ENCODE measurements at regions not wholly inside any gene's neighbourhood (a gene's known extent, or its start where the extent isn't known, plus 50 kb on each side); places are given as distances from the start of the nearest gene placed in this dataset.
A peak's percentile ranks its signal among the peaks of the same experiment; 100 is the strongest.

DNA sequence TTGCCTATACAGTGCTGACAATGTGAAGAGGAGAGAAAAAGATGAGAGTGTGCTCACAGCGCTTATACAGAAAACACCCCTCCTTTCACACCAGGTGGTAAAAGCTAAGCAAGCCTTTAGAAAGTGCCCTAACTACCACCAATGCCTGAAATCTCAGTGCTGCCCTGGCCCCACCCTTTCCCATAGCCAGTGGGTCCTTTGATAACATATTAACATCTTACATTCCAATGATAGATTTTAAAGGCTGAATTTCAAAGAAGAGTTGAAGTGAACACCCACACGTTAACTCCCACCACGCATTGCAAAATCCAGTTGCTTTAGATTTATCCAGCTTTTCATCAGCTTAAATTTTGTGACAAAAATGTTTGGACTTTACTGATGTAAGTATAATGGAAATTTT lies 58.1 kb upstream of the SSX2IP start:
- DNase-seq (ENCODE audit: low read depth) (no peak), FAIRE-seq (no peak)
- no peaks in the 10 kb centered on the region for H3K27me3 ChIP-seq (ENCODE audit: control insufficient read depth, insufficient read depth, low read length)
- TF ChIP-seq, protein P1, sequence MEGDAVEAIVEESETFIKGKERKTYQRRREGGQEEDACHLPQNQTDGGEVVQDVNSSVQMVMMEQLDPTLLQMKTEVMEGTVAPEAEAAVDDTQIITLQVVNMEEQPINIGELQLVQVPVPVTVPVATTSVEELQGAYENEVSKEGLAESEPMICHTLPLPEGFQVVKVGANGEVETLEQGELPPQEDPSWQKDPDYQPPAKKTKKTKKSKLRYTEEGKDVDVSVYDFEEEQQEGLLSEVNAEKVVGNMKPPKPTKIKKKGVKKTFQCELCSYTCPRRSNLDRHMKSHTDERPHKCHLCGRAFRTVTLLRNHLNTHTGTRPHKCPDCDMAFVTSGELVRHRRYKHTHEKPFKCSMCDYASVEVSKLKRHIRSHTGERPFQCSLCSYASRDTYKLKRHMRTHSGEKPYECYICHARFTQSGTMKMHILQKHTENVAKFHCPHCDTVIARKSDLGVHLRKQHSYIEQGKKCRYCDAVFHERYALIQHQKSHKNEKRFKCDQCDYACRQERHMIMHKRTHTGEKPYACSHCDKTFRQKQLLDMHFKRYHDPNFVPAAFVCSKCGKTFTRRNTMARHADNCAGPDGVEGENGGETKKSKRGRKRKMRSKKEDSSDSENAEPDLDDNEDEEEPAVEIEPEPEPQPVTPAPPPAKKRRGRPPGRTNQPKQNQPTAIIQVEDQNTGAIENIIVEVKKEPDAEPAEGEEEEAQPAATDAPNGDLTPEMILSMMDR (IDR thresholded peaks at IDR 0.05; ENCODE audit: insufficient read depth, low read length, severe bottlenecking), result no peak
- no peak overlapping the region for H3K4me3 ChIP-seq (ENCODE audit: low read depth, low read length)
- H3K36me3 ChIP-seq (ENCODE audit: control insufficient read depth, insufficient read depth, low read length), result no peaks in the 10 kb centered on the region

DNA sequence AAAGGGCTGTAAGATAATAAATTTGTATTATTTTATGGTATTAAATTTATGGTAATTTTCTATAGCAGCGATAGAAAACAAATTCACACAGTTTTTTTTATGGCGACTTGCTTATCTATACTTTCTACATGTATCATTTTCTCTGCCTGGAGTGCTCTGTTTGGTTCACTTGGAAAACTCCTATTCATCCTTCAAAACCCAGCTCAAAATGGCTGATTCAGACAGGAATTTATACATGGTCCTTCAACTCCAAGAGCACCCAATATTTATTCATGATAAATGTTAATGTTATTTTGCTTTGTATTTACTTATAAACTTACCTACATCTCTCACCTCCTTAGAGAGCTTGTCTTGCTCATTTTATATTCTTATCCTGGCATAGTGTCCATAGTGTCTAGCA lies 55.6 kb upstream of the SSX2IP start:
- FAIRE-seq (no peak), DNase-seq (ENCODE audit: low read depth) (no peak)
- TF ChIP-seq, protein P1 (IDR thresholded peaks at IDR 0.05; ENCODE audit: insufficient read depth, low read length, severe bottlenecking), result no peak
- H3K4me3 ChIP-seq (ENCODE audit: low read depth, low read length), result no peak overlapping the region
- no peaks in the 10 kb centered on the region for H3K36me3 ChIP-seq (ENCODE audit: control insufficient read depth, insufficient read depth, low read length)
- no peaks in the 10 kb centered on the region for H3K27me3 ChIP-seq (ENCODE audit: control insufficient read depth, insufficient read depth, low read length)

DNA sequence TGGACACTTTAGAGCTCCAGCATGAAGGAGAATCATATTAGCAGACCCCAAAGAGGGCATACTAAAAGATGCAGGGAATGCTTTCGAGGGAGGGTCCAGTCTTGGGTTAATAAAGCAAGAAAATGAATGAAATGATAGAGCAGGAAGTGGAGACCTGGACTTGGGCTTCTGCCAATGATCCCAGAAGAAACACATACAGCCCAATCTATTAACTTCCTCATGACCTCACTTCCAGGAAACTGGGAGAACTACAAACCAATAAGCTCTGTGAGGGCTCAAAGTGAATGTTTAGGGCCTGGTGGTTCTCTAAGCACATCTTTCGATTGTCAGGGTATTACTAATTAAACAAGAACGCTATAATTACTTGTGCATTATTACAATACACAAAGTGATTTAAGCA lies 53.6 kb upstream of the SSX2IP start:
- H3K27me3 ChIP-seq (ENCODE audit: control insufficient read depth, insufficient read depth, low read length), result no peaks in the 10 kb centered on the region
- H3K4me3 ChIP-seq (ENCODE audit: low read depth, low read length), result no peak overlapping the region
- TF ChIP-seq, protein P1 (IDR thresholded peaks at IDR 0.05; ENCODE audit: insufficient read depth, low read length, severe bottlenecking), result no peak
- FAIRE-seq (no peak), DNase-seq (ENCODE audit: low read depth) (no peak)
- no peaks in the 10 kb centered on the region for H3K36me3 ChIP-seq (ENCODE audit: control insufficient read depth, insufficient read depth, low read length)

DNA sequence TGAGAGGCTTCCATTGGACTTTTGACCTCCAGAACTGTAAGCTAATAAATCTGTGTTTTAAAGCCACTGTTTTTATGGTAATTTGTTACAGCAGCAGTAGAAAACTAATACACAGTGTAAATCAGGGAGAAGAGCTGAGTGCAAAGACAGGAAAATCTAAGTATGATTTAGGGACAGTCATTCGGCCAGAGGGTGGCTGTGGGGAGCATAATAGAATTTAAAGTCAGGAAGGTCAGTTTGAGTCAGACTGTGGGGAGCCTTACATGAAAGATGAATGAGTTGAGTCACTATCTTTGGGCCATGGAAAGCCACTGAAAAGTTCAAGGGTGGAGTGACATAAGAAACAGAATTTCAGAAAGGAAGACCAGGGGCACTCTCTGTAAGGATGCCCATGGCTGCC lies 52.4 kb upstream of the SSX2IP start:
- TF ChIP-seq, protein P1 (IDR thresholded peaks at IDR 0.05; ENCODE audit: insufficient read depth, low read length, severe bottlenecking), result no peak
- DNase-seq (ENCODE audit: low read depth) (peak; percentile 23), FAIRE-seq (no peak)
- Histone ChIP-seq H3K27me3 (ENCODE audit: control insufficient read depth, insufficient read depth, low read length) (no peaks in the 10 kb centered on the region), H3K36me3 (ENCODE audit: control insufficient read depth, insufficient read depth, low read length) (no peaks in the 10 kb centered on the region), H3K4me3 (ENCODE audit: low read depth, low read length) (no peak overlapping the region)

DNA sequence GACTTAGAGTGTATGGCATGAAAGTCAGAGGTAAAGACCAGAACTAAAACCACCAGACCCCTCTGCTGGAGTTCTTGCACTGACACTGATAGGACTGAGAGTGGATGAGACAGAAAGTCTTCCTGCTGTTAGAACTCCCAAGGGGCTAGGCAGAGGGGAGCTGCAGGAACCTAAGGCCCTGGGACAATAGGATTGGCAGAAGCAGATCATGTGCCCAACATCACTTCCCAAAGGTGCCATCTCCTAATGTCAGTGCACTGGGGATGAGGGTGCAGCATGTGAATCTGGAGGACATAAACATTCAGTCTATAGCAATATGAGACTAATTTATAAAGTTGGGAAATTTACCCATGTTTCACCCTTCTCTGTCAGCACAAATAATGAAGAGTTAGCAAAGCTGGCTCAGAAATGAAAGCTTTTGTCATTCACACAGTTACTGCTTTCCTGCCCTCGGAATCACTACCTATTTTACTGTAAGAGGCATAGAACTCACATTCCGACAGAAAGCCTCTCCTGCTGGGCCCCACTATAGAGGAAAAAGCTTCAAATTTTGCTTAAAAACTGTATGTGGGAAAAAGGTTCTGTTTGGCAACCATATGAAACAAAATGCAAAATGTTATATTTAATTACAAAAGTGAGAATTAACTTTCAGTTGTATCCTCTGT lies 49.9 kb upstream of the SSX2IP start:
- Histone ChIP-seq H3K27me3 (ENCODE audit: control insufficient read depth, insufficient read depth, low read length) (no peaks in the 10 kb centered on the region), H3K4me3 (ENCODE audit: low read depth, low read length) (no peak overlapping the region), H3K36me3 (ENCODE audit: control insufficient read depth, insufficient read depth, low read length) (no peaks in the 10 kb centered on the region)
- TF ChIP-seq, protein P1 (IDR thresholded peaks at IDR 0.05; ENCODE audit: insufficient read depth, low read length, severe bottlenecking), result no peak
- DNase-seq (ENCODE audit: low read depth), result no peak
- no peak for FAIRE-seq
